ENCODE measurements at regions not wholly inside any gene's neighbourhood (a gene's known extent, or its start where the extent isn't known, plus 50 kb on each side); places are given as distances from the start of the nearest gene placed in this dataset.

DNA sequence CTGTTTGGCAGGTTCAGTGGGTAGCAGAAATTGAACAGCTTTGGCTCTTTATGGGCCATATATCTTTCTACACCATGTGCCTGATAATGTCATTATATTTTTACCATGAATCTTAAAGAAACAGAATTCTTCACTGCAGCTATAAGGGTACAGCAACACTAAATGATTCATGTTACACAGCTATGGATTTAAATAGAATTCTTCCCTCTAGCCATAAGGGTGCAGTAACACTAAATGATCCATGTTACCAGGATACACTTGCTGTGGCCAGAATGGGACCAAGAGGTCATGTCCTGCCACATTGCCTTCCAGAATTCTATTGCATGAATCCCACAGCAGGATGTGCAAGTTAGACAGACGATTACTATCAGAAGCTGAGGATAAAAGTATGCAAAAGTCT lies 603.9 kb downstream of the FSCB start:
- TF ChIP-seq, protein P1, sequence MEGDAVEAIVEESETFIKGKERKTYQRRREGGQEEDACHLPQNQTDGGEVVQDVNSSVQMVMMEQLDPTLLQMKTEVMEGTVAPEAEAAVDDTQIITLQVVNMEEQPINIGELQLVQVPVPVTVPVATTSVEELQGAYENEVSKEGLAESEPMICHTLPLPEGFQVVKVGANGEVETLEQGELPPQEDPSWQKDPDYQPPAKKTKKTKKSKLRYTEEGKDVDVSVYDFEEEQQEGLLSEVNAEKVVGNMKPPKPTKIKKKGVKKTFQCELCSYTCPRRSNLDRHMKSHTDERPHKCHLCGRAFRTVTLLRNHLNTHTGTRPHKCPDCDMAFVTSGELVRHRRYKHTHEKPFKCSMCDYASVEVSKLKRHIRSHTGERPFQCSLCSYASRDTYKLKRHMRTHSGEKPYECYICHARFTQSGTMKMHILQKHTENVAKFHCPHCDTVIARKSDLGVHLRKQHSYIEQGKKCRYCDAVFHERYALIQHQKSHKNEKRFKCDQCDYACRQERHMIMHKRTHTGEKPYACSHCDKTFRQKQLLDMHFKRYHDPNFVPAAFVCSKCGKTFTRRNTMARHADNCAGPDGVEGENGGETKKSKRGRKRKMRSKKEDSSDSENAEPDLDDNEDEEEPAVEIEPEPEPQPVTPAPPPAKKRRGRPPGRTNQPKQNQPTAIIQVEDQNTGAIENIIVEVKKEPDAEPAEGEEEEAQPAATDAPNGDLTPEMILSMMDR (IDR thresholded peaks at IDR 0.05; ENCODE audit: borderline replicate concordance, control extremely low read depth, extremely low read depth, insufficient read depth, missing control alignments): no peak
- in situ Hi-C loops (cut with MboI; ENCODE audit: low sequenced_read_pairs, unreplicated experiment): no loop called here
- no peak for DNase-seq (ENCODE audit: low spot score)

DNA sequence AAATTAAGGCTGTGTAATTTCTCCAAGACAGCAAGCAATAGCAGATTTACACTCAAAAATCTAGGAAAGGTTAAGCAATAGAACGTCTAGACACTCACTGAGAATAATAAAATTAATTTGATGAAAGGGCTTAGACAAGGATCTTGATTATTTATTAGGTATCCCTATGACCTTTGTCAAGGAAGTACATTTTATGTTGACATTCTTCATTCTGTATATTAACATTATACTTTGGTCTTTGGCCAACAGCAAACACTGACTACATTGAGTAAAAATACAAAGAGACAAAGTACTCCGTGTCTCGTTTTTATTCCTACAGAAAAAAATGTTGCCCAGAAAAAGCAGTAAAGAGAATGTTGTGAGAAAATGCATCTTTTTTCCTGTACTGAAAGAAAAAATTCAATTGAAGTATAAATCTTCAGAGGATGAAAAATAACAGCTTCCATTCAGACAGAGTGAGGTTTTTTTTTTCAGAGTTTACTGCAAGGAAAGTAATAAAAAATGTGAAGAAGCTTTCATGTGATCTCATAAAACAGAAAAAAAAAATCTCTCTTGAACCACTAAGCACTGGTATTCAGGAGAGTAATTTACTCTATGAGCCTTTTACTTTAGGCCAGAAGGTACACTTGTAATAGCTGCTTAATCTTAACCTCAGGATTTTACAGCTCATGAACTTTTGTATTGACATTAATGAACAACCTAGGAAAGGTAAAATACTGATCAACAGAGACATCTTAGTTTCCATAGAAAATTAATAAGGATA lies 605.0 kb downstream of the FSCB start:
- no peak for DNase-seq (ENCODE audit: low spot score)
- TF ChIP-seq, protein P1 (IDR thresholded peaks at IDR 0.05; ENCODE audit: borderline replicate concordance, control extremely low read depth, extremely low read depth, insufficient read depth, missing control alignments): no peak
- in situ Hi-C loops (cut with MboI; ENCODE audit: low sequenced_read_pairs, unreplicated experiment): no loop called here

DNA sequence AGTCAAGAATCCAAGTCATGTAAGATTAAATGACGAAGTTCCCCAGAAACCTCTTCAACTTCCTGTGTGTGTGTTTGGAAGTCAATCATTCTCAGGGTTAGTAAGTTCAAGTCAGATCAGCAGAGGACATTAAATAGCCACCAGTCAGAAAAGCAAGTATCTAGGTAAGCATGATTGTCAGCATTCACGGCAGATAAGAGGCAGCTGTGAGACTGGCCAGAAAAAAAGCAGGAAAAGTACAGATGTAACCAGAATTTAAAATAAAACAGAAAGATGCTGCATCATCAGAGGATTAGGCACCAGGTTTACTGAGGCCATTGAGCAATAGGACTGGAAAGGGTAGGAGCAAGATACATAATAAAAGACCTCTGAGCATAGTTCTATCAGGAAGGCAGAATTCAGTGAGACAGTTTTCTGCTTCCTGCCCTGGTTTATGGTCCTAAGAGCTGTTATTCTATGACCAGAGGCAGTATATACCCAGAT lies 606.9 kb downstream of the FSCB start:
- DNase-seq (ENCODE audit: low spot score): no peak
- in situ Hi-C loops (cut with MboI; ENCODE audit: low sequenced_read_pairs, unreplicated experiment): no loop called here
- TF ChIP-seq, protein P1 (IDR thresholded peaks at IDR 0.05; ENCODE audit: borderline replicate concordance, control extremely low read depth, extremely low read depth, insufficient read depth, missing control alignments): no peak

DNA sequence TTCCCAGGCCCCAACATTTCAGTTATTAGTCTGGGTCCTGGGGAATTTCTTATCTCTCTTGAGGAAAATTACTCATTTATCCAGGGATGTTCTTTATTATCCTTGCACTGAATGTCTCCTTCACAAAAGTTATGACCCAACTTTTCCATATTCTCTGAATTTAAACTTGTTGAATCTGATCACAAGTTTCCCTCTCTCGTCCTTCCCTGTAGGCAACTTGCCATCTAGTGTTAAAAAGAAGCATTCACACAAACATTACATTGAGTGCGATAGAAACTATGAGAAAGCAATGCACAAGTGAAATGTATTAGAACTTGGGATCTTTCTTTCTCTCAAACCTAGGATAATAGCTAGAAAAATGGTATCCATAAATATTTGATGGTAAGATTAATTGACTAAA lies 608.4 kb downstream of the FSCB start:
- no peak for DNase-seq (ENCODE audit: low spot score)
- in situ Hi-C loops (cut with MboI; ENCODE audit: low sequenced_read_pairs, unreplicated experiment): no loop called here
- TF ChIP-seq, protein P1 (IDR thresholded peaks at IDR 0.05; ENCODE audit: borderline replicate concordance, control extremely low read depth, extremely low read depth, insufficient read depth, missing control alignments): no peak

DNA sequence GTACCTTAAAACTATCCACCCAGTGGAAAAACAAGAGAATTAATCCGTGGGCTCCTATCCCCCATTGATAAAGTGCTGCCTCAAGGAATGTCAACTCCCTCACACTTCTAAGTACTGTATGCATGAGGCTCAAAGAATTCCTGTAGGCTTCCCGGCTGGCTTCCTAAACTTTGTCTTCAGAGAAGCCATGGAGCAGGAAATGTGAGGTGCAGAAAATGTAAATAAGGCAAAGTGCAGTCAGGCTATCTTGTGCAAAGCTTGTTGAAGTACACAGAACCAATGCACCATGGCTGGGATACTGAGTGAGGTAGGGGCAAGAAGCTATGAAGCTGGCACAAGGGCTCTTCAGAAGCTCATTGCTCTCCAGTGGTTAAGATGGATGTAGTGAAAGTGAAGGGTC lies 611.0 kb downstream of the FSCB start:
- no peak for DNase-seq (ENCODE audit: low spot score)
- TF ChIP-seq, protein P1 (IDR thresholded peaks at IDR 0.05; ENCODE audit: borderline replicate concordance, control extremely low read depth, extremely low read depth, insufficient read depth, missing control alignments): no peak
- in situ Hi-C loops (cut with MboI; ENCODE audit: low sequenced_read_pairs, unreplicated experiment): no loop called here

DNA sequence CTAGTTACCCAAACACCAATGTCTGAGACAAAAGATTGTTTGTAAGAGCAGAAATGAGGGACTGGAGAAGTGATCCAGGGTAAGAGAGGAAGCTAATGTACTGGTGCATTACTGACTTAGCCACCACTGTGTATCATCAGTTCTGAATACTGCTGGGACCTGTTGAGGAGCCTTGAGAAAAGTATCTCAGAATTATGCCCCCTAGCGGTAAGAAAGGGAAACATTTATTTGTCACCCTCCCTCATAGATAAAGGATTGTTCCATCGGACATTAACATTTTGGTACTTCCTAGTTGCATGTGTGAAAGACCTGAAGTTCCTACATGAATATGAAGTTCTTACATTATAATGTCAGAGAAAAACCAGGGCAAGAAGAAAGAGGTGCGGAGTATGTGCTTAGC lies 612.5 kb downstream of the FSCB start:
- DNase-seq (ENCODE audit: low spot score): no peak
- TF ChIP-seq, protein P1 (IDR thresholded peaks at IDR 0.05; ENCODE audit: borderline replicate concordance, control extremely low read depth, extremely low read depth, insufficient read depth, missing control alignments): no peak
- in situ Hi-C loops (cut with MboI; ENCODE audit: low sequenced_read_pairs, unreplicated experiment): no loop called here

Data from GM13976 (cell line).